Fibroblast of the aortic adventitia (primary cell): ENCODE measurements at regions not wholly inside any gene's neighbourhood (a gene's known extent, or its start where the extent isn't known, plus 50 kb on each side); places are given as distances from the start of the nearest gene placed in this dataset.

Experiments used
- DNase-seq: peaks from one replicate; pipeline ENCODE4 v3.0.0-alpha.2; 2010; ENCODE audit warnings: low read depth
- H3K4me3 ChIP-seq: 2 replicates; pipeline ENCODE4 v1.5.1; 2011; ENCODE audit warnings: low read depth, mild to moderate bottlenecking, control low read depth, low read length, moderate library complexity
- CTCF ChIP-seq: IDR thresholded peaks from 2 replicates; pipeline ENCODE4 v1.5.1; 2011; ENCODE audit warnings: mild to moderate bottlenecking, low read length, control low read depth, inconsistent platforms; ENCODE audit not compliant: insufficient read depth

- H3K4me3 ChIP-seq = no peak overlapping the region
- TF ChIP-seq CTCF = no peak
- no peak for DNase-seq
Measured at GRCh38 chr10:112078003-112078402, 105.6 kb downstream of the GPAM start.

GRCh38 chr10:112080231-112080630 lies 103.3 kb downstream of the GPAM start:
- TF ChIP-seq CTCF = no peak
- no peak for DNase-seq

GRCh38 chr10:112082120-112082519 lies 101.4 kb downstream of the GPAM start:
- no peak overlapping the region for H3K4me3 ChIP-seq
- TF ChIP-seq CTCF = no peak
- no peak for DNase-seq

More at GRCh38 chr10:112080231-112080630, 103.3 kb downstream of the GPAM start:
- H3K4me3 ChIP-seq = no peak overlapping the region

GRCh38 chr10:112083472-112083871 lies 100.1 kb downstream of the GPAM start:
- TF ChIP-seq CTCF = no peak
- DNase-seq = no peak

GRCh38 chr10:112087953-112088456 lies 95.6 kb downstream of the GPAM start:
- no peak overlapping the region for H3K4me3 ChIP-seq
- no peak for TF ChIP-seq CTCF
- DNase-seq = no peak

More at GRCh38 chr10:112083472-112083871, 100.1 kb downstream of the GPAM start:
- H3K4me3 ChIP-seq = no peak overlapping the region

- DNase-seq = no peak
- no peak for TF ChIP-seq CTCF
- no peak overlapping the region for H3K4me3 ChIP-seq
Measured at GRCh38 chr10:112091703-112092102, 91.9 kb downstream of the GPAM start.

- DNase-seq = no peak
- TF ChIP-seq CTCF = no peak
- no peak overlapping the region for H3K4me3 ChIP-seq
Measured at GRCh38 chr10:112092519-112092918, 91.0 kb downstream of the GPAM start.
